GM23248 (cell line): ENCODE measurements at regions not wholly inside any gene's neighbourhood (a gene's known extent, or its start where the extent isn't known, plus 50 kb on each side); places are given as distances from the start of the nearest gene placed in this dataset.

ENCODE experiments used
- EZH2 ChIP-seq: fragments of 200-600 bp; sonication (generic); IDR thresholded peaks from 2 replicates; pipeline ENCODE4 v1.6.1; 2018; ENCODE audit warnings: antibody characterized with exemption, mild to moderate bottlenecking; ENCODE audit not compliant: insufficient read depth, poor library complexity, severe bottlenecking
- EZH2phosphoT487 ChIP-seq: fragments of 200-600 bp; sonication (generic); IDR thresholded peaks from 2 replicates; pipeline ENCODE4 v1.6.1; 2018; ENCODE audit warnings: antibody characterized with exemption, moderate library complexity, mild to moderate bottlenecking, low read depth; ENCODE audit not compliant: insufficient read depth

DNA sequence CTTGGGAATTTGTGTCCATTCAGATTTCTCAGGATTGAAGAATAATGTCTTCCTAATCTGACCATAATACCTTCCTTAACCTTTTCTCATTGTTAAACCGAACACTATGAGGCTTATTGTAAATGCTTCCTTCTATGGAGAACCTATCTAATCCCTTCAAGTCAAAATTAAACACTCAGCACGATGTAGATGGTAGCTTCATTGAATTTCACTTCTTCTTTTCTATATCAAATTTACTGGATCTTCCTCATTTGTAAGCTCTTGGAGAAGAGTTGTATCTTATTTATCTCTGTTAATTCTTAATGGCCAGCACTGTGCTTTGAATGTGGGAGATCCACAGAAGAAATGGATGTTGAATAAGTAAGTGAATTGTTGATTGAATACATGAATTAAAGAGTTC is 109.0 kb upstream of the RAPGEF2 start:
- TF ChIP-seq EZH2 = no peak
- TF ChIP-seq EZH2phosphoT487 = no peak
